RWPE2 (cell line): ENCODE measurements at regions not wholly inside any gene's neighbourhood (a gene's known extent, or its start where the extent isn't known, plus 50 kb on each side); places are given as distances from the start of the nearest gene placed in this dataset.

Experiments
- ATAC-seq: fragments of 200-7000 bp; cut with Tn5 transposase; 3 replicates; pipeline ENCODE4 v1.9.1; 2021; ENCODE audit warnings: low read depth
- DNase-seq: peaks from one replicate; pipeline ENCODE4 v3.0.0-alpha.2; 2020; ENCODE audit warnings: low spot score
- H3K27ac ChIP-seq: fragments of 450-650 bp; 2 replicates; pipeline ENCODE4 v1.5.1; 2017; ENCODE audit warnings: mild to moderate bottlenecking; ENCODE audit not compliant: poor library complexity, severe bottlenecking
- H3K27me3 ChIP-seq: fragments of 250-450 bp; sonication (Bioruptor Pico); 2 replicates; pipeline ENCODE4 v1.5.1; 2021; ENCODE audit warnings: mild to moderate bottlenecking, moderate library complexity; ENCODE audit not compliant: insufficient read depth, poor library complexity, severe bottlenecking
- H3K36me3 ChIP-seq: fragments of 250-450 bp; sonication (Bioruptor Pico); 2 replicates; pipeline ENCODE4 v1.5.1; 2020; ENCODE audit warnings: low read depth, mild to moderate bottlenecking, moderate library complexity
- H3K4me1 ChIP-seq: fragments of 250-450 bp; sonication (Bioruptor Pico); 2 replicates; pipeline ENCODE4 v1.5.1; 2021; ENCODE audit warnings: mild to moderate bottlenecking, moderate library complexity; ENCODE audit not compliant: insufficient read depth, poor library complexity, severe bottlenecking
- H3K4me3 ChIP-seq: fragments of 250-450 bp; sonication (Bioruptor Pico); 2 replicates; pipeline ENCODE4 v1.5.1; 2021; ENCODE audit warnings: mild to moderate bottlenecking, moderate library complexity; ENCODE audit not compliant: severe bottlenecking
- H3K9me3 ChIP-seq: fragments of 250-450 bp; sonication (Bioruptor Pico); 2 replicates; pipeline ENCODE4 v1.5.1; 2021; ENCODE audit warnings: mild to moderate bottlenecking, moderate library complexity; ENCODE audit not compliant: severe bottlenecking
- CTCF ChIP-seq: fragments of 450-650 bp; IDR thresholded peaks from one replicate; pipeline ENCODE4 v1.5.1; 2017; ENCODE audit warnings: mild to moderate bottlenecking, moderate library complexity; ENCODE audit not compliant: poor library complexity, severe bottlenecking

GRCh38 chr2:150938527-150938926, 323.1 kb downstream of the RBM43 start:
- Histone ChIP-seq H3K4me3 (no peak overlapping the region), H3K27ac (no peak overlapping the region), H3K9me3 (no peaks in the 10 kb centered on the region), H3K27me3 (no peaks in the 10 kb centered on the region), H3K4me1 (no peaks in the 10 kb centered on the region), H3K36me3 (no peaks in the 10 kb centered on the region)
- DNase-seq (no peak), ATAC-seq (no peak)
- TF ChIP-seq CTCF, result no peak

GRCh38 chr2:150937030-150937429, 324.6 kb downstream of the RBM43 start:
- Histone ChIP-seq H3K9me3 (no peaks in the 10 kb centered on the region), H3K4me1 (no peaks in the 10 kb centered on the region), H3K36me3 (no peaks in the 10 kb centered on the region), H3K4me3 (no peak overlapping the region), H3K27me3 (no peaks in the 10 kb centered on the region), H3K27ac (no peak overlapping the region)
- no peak for DNase-seq
- no peak for TF ChIP-seq CTCF
- ATAC-seq, result no peak

- Histone ChIP-seq H3K36me3 (no peaks in the 10 kb centered on the region), H3K4me1 (no peaks in the 10 kb centered on the region), H3K9me3 (no peaks in the 10 kb centered on the region), H3K27me3 (no peaks in the 10 kb centered on the region), H3K4me3 (no peak overlapping the region), H3K27ac (no peak overlapping the region)
- TF ChIP-seq CTCF, result no peak
- DNase-seq (no peak), ATAC-seq (no peak)
Measured at GRCh38 chr2:150931451-150931850, 330.2 kb downstream of the RBM43 start.

GRCh38 chr2:150925611-150926010, 336.1 kb downstream of the RBM43 start:
- Histone ChIP-seq H3K36me3 (no peaks in the 10 kb centered on the region), H3K4me1 (no peaks in the 10 kb centered on the region), H3K27me3 (no peaks in the 10 kb centered on the region), H3K9me3 (no peaks in the 10 kb centered on the region), H3K27ac (no peak overlapping the region), H3K4me3 (no peak overlapping the region)
- ATAC-seq, result no peak
- no peak for DNase-seq
- TF ChIP-seq CTCF, result no peak

- ATAC-seq (no peak), DNase-seq (no peak)
- no peak for TF ChIP-seq CTCF
Measured at GRCh38 chr2:150924878-150925277, 336.8 kb downstream of the RBM43 start.

More at GRCh38 chr2:150924878-150925277, 336.8 kb downstream of the RBM43 start:
- H3K4me1 ChIP-seq, result no peaks in the 10 kb centered on the region
- no peak overlapping the region for H3K4me3 ChIP-seq
- no peaks in the 10 kb centered on the region for H3K9me3 ChIP-seq
- H3K36me3 ChIP-seq, result no peaks in the 10 kb centered on the region
- H3K27me3 ChIP-seq, result no peaks in the 10 kb centered on the region
- H3K27ac ChIP-seq, result no peak overlapping the region
